Suppressor macrophage treated with lipopolysaccharide for 4 hours (primary cell): ENCODE measurements at regions not wholly inside any gene's neighbourhood (a gene's known extent, or its start where the extent isn't known, plus 50 kb on each side); places are given as distances from the start of the nearest gene placed in this dataset.

Experiments
- DNase-seq: peaks from one replicate; pipeline ENCODE4 v3.0.0-alpha.2; 2020

DNA sequence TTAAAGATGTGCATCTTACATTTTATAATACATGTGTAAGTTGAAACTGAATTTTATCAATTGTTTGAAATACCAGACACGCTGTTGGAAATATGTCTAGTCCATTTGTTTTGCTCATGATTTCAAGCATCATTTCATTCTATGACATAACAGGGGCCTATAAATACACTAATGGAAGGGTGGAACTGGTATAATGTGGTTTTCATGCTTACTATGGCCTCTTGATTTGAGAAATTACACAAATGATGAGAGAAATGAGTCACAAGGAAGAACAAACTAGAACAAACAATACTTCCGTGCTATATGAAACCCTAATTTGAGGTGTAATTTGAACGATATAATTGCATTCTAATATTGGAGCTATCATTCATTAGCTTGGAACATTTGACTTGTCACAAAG lies 663.4 kb downstream of the SLC16A7 start:
- DNase-seq, result no peak

DNA sequence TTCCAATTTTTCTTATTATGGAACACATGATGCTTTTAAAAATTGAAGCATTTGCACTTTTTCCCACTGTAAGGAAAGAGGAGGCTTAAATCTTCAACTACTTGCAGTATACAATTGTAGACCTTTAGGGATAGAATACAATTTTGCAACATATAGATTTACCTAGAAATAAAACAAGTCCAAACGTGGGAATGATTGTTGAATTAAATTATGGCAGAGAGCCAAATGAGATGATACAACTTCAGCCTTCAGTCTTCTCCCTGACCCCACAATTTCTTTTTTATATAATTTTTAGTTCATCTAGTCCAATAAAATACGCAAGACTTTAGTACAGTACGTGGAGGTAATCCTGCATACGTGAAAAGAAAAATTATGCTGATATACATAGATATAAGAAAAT lies 666.5 kb downstream of the SLC16A7 start:
- DNase-seq, result no peak

DNA sequence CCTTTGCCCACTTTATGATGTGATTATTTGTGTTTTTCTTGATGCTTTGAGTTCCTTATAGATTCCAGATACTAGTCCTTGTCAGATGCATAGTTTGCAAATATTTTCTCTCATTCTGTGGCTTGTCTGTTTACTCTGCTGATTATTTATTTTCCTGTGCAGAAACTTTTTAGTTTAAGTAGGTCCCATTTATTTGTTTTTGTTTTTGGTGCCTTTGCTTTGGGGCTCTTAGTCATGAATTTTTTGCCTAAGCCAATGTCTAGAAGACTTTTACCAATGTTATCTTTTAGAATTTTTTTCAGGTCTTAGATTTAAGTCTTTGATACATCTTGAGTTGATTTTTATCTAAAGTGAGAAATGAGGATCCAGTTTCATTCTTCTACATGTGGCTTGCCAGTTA lies 667.3 kb downstream of the SLC16A7 start:
- no peak for DNase-seq

DNA sequence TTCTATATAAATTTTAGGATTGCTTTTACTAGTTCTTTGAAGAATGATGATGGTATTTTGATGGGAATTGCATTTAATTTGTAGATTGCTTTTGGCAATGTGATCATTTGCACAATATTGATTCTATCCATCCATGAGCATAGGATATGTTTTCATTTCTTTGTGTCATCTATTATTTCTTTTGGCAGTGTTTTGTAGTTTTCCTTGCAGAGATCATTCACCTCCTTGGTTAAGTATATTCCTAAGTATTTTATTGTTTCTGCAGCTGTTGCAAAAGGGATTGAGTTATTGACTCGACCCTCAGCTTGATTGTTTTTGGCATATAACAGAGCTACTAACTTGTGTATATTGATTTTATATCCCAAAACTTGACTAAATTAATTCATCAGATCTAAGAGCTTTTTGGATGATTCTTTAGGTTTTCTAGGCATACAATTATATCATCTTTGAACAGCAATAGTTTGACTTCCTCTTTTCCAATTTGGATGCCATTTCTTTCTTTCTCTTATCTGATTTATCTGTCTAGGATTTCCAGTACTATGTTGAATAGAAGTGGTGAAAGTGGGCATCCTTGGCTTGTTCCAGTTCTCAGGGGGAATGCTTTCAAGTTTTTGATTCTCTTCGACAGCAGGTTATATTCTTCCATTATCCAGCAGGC lies 668.1 kb downstream of the SLC16A7 start:
- DNase-seq, result no peak

DNA sequence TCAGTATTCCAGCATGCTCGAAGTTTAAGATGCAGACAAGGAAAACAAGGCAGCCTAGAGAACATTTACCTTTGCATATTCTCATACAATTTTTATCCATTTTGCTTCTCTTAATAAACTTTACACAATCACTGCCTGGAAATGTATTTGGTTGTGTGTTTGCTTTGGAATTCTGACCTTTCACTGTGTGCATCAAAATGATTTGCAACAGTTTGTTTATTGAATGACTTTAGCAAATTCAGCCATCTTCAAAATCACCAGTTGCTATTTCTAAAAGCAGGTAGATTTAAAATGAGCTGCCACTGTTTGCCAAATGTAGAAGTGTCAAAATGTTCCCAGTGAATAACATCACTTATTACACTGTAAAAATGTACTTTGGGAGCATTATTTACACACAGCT lies 669.9 kb downstream of the SLC16A7 start:
- no peak for DNase-seq

DNA sequence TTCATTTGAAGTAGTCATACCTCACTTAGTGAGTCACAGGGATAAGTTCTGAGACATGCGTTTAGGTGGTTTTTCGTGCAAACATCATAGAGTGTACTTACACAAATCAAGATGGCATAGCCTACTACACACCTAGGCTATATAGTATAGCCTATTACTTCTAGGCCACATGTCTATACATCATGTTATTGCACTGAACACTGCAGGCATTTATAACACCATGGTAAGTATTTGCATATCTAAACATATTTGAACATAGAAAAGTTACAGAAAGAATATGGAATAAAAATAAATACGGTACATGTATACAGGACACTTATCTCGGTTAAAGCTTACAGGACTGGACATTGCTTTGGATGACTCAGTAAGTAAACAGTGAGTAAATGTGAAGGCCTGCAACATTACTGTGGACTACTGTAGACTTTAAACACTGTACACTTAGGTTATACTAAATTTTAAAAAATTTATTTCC lies 670.6 kb downstream of the SLC16A7 start:
- DNase-seq, result no peak

DNA sequence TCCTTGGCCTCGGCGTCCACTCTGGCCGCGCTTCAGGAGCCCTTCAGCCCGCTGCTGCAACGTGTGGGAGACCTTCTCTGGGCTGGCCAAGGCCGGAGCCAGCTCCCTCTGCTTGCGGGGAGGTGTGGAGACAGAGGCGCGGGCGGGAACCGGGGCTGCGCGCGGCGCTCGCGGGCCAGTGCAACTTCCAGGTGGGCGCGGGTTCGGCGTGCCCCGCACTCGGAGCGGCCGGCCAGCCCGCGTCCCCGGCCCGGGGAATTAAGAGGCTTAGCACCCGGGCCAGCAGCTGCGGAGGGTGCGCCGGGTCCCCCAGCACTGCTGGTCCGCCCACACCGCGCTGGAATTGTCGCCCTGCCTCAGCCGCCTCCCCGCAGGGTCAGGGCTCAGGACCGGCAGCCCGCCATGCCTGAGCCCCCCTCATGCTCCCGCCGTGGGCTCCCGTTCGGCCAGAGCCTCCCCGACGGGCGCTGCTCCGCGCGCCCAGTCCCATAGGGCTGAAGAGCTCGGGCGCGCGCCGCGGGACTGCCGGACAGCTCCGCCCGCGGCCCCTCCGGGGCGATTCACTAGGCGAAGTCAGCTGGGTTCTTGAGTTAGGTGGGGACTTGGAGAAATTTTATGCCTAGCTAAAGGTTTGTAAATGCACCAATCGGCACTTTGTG lies 673.9 kb downstream of the SLC16A7 start:
- no peak for DNase-seq

DNA sequence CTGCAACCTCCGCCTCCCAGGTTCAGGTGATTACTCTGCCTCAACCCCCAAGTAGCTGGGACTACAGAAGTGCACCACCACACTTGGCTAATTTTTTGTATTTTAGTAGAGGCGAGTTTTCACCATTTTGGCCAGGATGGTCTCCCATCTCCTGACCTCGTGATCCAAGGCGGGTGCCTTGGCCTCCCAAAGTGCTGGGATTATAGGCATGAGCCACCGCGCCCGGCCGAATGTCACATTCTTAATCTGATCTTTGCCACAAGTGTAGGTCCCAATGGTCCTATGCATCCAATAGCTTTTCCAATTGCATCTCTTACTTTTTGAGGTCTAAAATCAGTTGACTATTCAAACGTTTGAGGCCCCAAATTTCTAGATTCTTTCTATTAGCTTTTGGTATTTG lies 676.0 kb downstream of the SLC16A7 start:
- no peak for DNase-seq

DNA sequence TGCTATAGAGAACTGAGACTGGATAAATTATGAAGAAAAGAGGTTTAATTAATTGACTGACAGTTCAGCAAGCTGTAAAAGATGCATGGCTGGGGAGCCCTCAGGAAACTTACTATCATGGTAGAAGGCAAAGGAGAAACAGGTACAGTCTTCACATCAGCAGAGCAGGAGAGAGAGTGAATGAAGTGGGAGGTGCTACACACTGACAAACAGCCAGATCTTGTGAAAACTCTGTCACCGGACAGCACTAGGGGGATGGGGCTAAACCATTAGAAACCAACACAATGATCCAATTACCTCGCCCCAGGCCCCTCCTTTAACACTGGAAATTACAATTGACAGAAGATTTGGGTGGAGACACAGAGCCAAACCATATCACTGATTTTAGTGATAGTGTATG lies 682.4 kb downstream of the SLC16A7 start:
- no peak for DNase-seq

DNA sequence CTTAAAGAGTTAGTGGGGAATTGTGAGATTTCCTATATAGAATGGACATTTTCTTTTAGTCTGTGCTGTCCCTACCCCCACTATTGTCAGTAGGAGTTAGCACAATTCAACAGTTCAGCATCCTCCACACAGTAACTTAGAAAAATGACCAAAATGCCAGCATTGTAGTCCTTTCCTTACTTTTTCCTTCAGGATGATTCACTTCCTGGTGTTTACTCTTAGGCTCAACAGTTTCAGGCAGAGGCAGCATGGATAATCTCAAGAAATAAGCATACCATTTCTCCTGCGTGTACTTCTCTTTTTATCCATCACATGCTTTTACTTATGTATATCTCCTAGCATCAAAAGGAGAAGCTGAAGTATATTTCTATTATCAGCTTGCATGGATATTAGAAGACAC lies 683.4 kb downstream of the SLC16A7 start:
- no peak for DNase-seq

DNA sequence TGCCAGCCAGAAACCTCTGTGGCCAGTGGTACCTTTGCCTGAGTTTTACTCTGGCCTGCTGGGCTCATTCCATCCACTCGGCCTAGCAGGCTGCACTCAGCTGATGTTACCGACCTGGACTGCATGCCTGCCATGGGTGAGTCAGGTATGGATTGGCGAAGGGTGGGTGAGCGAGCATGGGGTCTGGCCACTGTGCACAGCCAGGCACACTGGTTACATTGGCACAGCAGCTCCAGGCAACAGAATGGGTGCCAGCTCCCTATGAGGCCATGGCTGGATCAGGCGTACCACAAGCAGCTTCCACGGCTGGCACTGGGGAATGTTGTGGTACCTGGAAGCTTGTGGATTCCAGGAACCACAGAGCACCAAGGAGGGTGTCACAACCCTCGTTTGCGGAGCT lies 685.7 kb downstream of the SLC16A7 start:
- no peak for DNase-seq

DNA sequence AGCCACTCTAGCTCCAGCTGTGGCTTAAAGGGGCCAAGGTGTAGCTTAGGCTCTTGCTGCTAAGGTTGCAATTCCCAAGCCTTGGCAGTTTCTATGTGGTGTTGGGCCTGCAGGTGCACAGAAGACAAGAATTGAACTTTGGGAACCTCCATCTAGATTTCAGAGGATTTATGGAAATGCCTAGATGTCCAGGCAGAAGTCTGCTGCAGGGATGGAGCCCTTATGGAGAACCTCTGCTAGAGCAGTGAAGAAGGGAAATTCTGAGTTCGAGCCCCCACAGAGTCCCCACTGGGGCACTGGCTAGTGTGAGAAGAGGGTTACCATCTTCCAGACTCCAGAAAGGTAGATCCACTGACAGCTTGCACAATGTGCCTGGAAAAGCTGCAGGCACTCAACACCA lies 694.7 kb downstream of the SLC16A7 start:
- DNase-seq, result no peak

DNA sequence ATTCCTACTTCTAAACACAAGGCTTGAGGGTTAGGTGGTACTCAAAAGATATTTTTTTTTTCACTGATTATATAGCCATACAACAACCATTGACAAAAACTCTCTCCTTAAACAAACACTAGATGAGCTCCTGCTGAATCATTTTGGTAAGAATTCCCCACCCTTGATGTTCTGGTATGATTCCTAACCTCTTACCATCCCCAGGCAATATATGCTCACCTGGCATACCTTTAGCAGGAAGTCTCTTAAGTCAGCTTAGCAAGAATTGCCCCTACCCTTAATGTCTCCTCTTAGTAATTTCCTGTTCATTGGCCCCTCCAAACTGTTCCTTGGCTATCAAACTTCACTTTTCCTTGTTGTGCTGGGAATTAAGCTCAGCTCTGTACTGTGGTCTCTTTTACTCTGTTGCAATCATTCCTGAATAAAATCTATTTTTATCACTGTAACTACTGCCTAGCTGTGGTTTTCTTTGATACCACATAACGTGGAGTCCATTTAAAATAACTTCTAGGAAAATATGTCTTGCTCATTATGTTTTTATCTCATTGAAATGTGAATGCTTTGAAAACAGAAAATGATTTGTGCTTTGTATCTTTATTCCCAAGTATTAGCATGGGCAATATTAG lies 712.6 kb downstream of the SLC16A7 start:
- no peak for DNase-seq

DNA sequence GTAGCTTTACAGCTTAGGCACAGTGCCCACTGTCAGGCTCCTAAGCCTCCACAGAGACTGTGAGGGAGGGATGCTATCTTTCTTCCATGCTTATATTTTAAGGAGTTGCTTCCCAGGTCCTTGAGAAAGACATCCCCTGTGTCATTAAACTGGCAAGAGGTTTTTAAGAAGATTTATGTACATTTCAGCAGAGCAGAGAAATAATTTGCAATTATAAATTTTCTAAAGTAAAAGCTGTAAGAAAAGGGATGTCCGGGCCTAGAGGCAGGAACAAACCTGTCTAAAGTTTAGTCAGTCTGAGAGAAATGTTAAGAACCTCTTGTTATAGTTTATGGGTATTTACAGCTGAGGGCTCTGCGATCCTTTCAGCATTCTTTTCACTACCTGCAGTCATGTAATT lies 716.1 kb downstream of the SLC16A7 start:
- no peak for DNase-seq

DNA sequence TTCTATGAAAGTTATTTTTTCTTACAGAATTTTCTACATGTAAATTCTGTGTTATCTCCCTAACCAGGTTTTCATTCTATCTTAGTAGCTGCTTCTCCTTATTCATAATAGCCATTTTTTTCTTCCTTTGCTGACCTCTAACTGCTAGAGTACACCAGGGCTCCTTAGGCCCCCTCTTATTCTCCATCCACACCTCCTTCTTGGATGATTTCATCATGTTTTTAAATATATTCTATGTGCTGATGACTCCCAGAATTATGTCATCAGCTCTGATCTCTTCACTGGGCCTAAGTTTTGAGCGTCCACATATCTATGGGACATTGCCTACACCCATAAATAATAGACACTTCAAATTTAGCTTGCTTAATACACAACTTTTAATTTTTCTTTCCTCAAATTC lies 721.5 kb downstream of the SLC16A7 start:
- DNase-seq, result no peak

DNA sequence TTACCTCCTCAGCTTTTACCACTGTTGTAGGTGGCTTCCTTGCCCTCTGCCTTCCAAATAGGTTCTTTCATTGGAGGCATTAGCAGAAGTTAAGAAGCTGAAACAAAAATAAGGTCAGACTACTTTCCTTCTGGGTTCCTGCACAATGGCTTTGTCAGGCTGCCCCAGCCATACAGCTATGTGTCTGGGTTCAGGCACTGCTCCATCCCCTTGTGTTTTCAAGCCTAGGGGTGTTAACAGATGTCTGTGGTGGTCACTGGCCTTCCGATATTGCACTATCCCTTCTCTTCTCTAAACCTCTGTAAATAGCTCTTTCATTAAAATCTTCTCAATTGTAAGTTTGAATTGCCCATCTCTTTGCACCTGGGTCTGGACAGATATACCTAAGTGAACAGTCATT lies 728.9 kb downstream of the SLC16A7 start:
- no peak for DNase-seq

DNA sequence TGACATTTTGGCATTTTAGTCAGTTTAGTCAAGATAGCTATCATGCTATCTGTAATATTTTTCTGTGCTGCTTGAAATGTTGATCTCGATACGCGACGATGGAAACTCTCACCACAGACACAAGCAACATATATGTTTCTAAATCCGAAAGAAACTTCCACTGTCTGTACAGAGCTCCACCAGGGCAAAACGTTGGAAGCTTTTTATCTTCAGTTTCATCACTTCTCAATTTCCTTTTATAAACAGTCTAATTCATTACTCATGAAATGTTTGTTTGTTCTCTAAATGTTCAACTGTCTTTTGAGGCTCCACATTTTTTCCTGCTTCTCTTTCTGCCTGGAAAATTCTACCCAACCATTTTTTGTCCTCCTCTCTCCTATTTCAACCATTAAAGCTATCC lies 737.6 kb downstream of the SLC16A7 start:
- no peak for DNase-seq

DNA sequence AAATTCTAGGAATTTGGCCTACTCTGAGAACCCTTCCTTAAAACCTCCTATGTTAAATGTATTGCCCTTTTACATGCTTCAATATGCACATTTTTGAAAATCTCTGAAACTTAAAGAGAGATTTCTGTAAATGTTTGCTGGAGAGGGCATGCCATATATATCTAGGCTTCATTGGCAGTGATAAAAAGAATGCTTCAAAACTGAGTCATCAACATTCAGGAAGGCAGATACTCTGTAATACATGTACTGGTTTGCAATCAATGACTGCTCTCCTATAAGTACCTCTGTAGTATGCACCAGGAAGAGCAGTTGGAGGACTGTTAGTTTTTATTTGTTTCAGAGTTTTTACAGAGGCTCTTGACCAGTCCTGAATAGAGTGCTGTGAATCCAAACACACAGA lies 739.9 kb downstream of the SLC16A7 start:
- no peak for DNase-seq

DNA sequence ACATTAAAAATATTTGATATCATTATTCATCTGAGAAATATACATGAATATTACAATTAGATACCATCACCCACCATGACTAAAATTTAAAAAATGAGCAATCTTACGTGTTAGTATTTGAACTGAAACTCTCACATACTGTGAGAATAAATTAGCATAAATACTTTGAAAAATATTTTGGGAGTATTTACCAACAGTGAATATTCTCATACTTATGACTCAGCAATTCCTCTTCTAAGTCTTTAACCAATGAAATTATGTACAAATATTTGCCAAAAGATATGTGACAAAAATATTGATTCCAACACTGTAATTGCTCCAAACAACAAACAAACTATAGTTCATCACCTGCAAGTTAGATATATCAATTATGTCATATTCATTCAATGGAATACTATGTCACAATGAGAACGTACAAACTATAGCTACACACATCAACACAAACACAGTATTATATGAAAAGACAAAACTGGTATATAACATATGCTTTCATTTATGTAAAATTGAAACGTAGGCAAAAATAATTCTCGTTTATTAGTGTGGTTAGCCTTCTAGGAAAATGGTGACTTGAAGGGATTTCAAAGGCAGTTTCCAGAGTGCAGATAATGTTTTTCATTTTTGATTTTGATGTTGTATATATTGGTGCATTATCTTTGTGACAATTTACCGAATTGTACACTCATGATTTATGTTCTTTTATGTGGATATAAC lies 742.2 kb downstream of the SLC16A7 start:
- DNase-seq, result no peak

DNA sequence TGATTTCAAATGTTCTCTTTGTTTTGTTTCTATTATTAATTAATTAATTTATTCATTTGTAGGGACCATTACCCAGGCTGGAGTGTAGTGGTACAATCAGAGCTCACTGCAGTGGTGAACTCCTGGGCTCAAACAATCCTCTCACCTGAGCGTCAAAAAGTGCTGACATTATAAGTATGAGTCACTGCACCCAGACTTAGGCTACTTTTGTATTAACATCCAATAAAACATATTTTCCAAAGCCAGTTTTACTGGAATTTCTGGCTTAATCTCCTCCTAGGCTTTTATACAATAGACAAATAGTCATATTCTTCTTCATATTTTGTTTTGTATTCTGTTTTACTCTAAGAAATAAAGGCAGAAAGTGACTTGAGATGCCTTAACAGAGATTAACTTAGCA lies 749.6 kb downstream of the SLC16A7 start:
- DNase-seq, result no peak

DNA sequence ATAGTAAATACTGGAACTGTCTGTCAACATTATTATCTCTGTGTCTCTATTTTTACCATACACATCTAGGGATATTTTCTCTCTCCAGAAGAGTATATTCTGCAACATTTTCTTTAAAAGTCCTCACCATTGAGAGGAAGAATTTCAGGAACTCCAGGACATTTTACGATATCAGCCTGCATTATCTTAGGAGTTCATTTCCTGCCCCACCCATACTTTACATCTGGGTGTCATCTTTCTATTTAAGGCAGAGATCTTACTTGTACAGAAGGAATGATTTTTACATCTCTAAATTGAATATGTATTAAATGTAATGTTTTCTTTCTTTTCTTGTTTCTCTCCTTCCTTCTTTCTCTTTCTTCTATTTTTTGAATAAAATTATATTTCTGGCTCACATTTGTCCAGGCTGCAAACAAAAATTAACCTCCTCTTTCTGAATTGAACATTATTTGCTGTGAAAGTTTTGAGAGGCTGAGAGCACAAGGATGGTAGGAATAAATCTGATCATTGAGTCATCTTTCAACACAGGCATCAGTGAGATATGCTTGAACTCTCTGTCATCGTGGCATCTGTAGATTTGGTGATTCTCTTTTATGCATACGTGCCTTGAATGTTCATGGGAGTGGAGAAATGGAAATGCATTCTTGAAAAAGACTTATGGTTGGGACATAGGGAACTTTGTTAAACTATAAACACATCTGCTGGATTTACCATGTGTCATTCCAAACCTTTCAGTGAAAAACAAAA lies 753.6 kb downstream of the SLC16A7 start:
- DNase-seq, result no peak

DNA sequence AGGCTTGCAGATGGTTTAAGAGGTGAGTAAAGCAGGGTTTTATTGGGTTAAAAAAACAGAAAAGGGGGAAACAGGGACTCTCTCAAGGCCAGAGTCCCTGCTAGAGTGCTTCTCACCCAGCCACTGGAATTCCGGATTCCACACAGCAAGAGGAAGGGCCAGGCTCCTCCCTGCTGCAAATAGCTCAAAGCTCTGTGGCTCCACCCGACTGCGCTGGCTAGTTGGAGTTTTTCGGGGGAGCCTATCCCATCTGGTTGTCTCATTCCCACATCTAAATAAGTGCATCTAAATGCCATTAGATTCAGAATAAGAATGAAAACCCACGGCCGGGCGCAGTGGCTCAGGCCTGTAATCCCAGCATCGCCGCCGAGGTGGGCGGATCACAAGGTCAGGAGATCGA lies 791.5 kb downstream of the SLC16A7 start:
- DNase-seq, result no peak

DNA sequence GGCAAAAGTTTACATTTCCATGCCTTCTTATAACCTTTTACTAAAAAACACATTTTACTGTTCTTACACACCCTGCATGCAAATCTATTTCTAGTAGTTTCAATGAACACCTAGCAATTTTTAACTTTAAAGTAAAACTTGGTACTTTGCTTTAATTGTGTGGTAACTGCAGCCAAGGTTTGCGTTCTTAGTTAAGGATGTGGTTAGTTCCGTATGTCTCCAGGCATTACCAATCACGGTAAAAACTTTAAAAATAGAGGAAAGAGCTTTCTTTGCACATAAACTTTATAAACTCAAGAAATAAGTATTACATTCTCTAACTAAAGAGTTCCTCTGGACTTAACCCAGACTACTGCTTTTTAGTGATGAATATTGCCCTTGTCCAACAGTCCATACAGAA lies 795.2 kb downstream of the SLC16A7 start:
- DNase-seq, result no peak
